SK-N-SH treated with all-trans-retinoic acid at 6 μM for 48 hours (cell line): ENCODE measurements at regions not wholly inside any gene's neighbourhood (a gene's known extent, or its start where the extent isn't known, plus 50 kb on each side); places are given as distances from the start of the nearest gene placed in this dataset.

ENCODE experiments used
- ATAC-seq: fragments of 200-7000 bp; cut with Tn5 transposase; 3 replicates; pipeline ENCODE4 v1.9.1; 2020; ENCODE audit warnings: mild to moderate bottlenecking, moderate library complexity
- ARNTL ChIP-seq: fragments of 450-650 bp; formaldehyde crosslinking; IDR thresholded peaks from 2 replicates; pipeline ENCODE4 v1.5.0; 2020; ENCODE audit warnings: low read depth, mild to moderate bottlenecking, moderate library complexity, borderline replicate concordance
- BACH2 ChIP-seq: fragments of 250-450 bp; sonication (Bioruptor Pico); IDR thresholded peaks from 2 replicates; pipeline ENCODE4 v1.9.0; 2021; ENCODE audit warnings: mild to moderate bottlenecking, borderline replicate concordance
- CSDC2 ChIP-seq: fragments of 250-450 bp; sonication (Bioruptor Pico); IDR thresholded peaks from 2 replicates; pipeline ENCODE4 v1.5.0; 2020; ENCODE audit warnings: mild to moderate bottlenecking, moderate library complexity
- CSRNP3 ChIP-seq: fragments of 250-450 bp; sonication (Bioruptor Pico); IDR thresholded peaks from 2 replicates; pipeline ENCODE4 v1.5.1; 2021; ENCODE audit warnings: mild to moderate bottlenecking, moderate library complexity
- ESRRG ChIP-seq: fragments of 250-450 bp; sonication (Bioruptor Pico); IDR thresholded peaks from 2 replicates; pipeline ENCODE4 v1.6.1; 2021; ENCODE audit warnings: mild to moderate bottlenecking
- GLIS3 ChIP-seq: fragments of 250-450 bp; sonication (Bioruptor Pico); IDR thresholded peaks from 2 replicates; pipeline ENCODE4 v1.5.0; 2020; ENCODE audit warnings: mild to moderate bottlenecking, moderate library complexity
- ISL1 ChIP-seq: fragments of 250-450 bp; sonication (Bioruptor Pico); IDR thresholded peaks from 2 replicates; pipeline ENCODE4 v2.1.2; 2022; ENCODE audit warnings: mild to moderate bottlenecking, moderate library complexity
- OSR1 ChIP-seq: fragments of 250-450 bp; sonication (Bioruptor Pico); IDR thresholded peaks from 2 replicates; pipeline ENCODE4 v1.8.0; 2022; ENCODE audit warnings: moderate library complexity, mild to moderate bottlenecking, inconsistent platforms
- RARB ChIP-seq: fragments of 250-450 bp; sonication (Bioruptor Pico); IDR thresholded peaks from 2 replicates; pipeline ENCODE4 v1.8.0; 2021; ENCODE audit warnings: mild to moderate bottlenecking, moderate library complexity
- SNAI2 ChIP-seq: fragments of 250-450 bp; sonication (Bioruptor Pico); IDR thresholded peaks from 2 replicates; pipeline ENCODE4 v1.5.0; 2020; ENCODE audit warnings: mild to moderate bottlenecking, moderate library complexity
- TCF4 ChIP-seq: fragments of 250-450 bp; sonication (Bioruptor Pico); IDR thresholded peaks from 2 replicates; pipeline ENCODE4 v1.8.0; 2021; ENCODE audit warnings: mild to moderate bottlenecking, moderate library complexity, borderline replicate concordance
- TOX ChIP-seq: fragments of 250-450 bp; sonication (Bioruptor Pico); IDR thresholded peaks from 2 replicates; pipeline ENCODE4 v1.8.0; 2021; ENCODE audit warnings: mild to moderate bottlenecking, moderate library complexity, borderline replicate concordance
- ZC3H10 ChIP-seq: fragments of 250-450 bp; sonication (Bioruptor Pico); IDR thresholded peaks from 2 replicates; pipeline ENCODE4 v1.5.1; 2021; ENCODE audit warnings: mild to moderate bottlenecking, moderate library complexity
- ZFP3 ChIP-seq: fragments of 250-450 bp; sonication (Bioruptor Pico); IDR thresholded peaks from 2 replicates; pipeline ENCODE4 v1.5.0; 2020; ENCODE audit warnings: mild to moderate bottlenecking, moderate library complexity
- ZFP30 ChIP-seq: fragments of 450-650 bp; formaldehyde crosslinking; IDR thresholded peaks from 2 replicates; pipeline ENCODE4 v1.5.0; 2022; ENCODE audit warnings: mild to moderate bottlenecking, moderate library complexity
- ZNF565 ChIP-seq: fragments of 450-650 bp; formaldehyde crosslinking; conservative IDR thresholded peaks from 2 replicates; pipeline ENCODE4 v1.5.0; 2020; ENCODE audit warnings: low read depth, mild to moderate bottlenecking, moderate library complexity
- ZNF70 ChIP-seq: fragments of 450-650 bp; formaldehyde crosslinking; IDR thresholded peaks from 2 replicates; pipeline ENCODE4 v1.5.0; 2020; ENCODE audit warnings: mild to moderate bottlenecking, moderate library complexity
- ZNF8 ChIP-seq: fragments of 450-650 bp; formaldehyde crosslinking; IDR thresholded peaks from 2 replicates; pipeline ENCODE4 v1.5.0; 2020; ENCODE audit warnings: mild to moderate bottlenecking, moderate library complexity
- TF ChIP-seq, protein P1 (sequence below): fragments of 250-450 bp; sonication (Bioruptor Pico); IDR thresholded peaks from 2 replicates; pipeline ENCODE4 v1.5.1; 2020; ENCODE audit warnings: low read depth, mild to moderate bottlenecking, moderate library complexity
- TF ChIP-seq, protein P2 (sequence below): fragments of 250-450 bp; sonication (Bioruptor Pico); IDR thresholded peaks from 2 replicates; pipeline ENCODE4 v1.8.0; 2021; ENCODE audit warnings: low read depth, mild to moderate bottlenecking, moderate library complexity, borderline replicate concordance
- TF ChIP-seq, protein P3 (sequence below): fragments of 250-450 bp; sonication (Bioruptor Pico); IDR thresholded peaks from 2 replicates; pipeline ENCODE4 v1.5.0; 2020; ENCODE audit warnings: mild to moderate bottlenecking, moderate library complexity

DNA sequence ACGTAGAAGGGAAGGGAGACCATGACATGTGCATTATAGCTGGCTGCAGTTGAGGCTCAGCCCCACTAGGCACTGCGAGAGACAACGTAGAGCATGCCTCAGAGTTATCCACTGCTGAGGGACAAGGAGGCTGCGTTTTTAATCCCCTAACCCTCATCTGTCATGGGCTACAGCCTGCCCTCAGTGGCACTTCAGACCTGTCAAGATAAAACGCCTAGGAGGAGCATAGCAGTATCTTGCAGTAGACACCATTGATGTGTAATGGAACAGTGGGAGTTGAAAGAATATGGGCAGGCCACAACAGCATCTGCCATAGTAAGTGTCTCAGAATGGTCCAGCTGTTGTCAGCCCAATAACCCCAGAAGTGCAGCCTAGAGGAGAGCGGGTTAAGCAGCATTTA lies 307.0 kb upstream of the PTBP2 start:
- no peak for ATAC-seq
- TF ChIP-seq ZC3H10 (CRISPR knock-in tag) (no peak), ZNF70 (no peak), RARB (no peak)
- TF ChIP-seq, protein P1, sequence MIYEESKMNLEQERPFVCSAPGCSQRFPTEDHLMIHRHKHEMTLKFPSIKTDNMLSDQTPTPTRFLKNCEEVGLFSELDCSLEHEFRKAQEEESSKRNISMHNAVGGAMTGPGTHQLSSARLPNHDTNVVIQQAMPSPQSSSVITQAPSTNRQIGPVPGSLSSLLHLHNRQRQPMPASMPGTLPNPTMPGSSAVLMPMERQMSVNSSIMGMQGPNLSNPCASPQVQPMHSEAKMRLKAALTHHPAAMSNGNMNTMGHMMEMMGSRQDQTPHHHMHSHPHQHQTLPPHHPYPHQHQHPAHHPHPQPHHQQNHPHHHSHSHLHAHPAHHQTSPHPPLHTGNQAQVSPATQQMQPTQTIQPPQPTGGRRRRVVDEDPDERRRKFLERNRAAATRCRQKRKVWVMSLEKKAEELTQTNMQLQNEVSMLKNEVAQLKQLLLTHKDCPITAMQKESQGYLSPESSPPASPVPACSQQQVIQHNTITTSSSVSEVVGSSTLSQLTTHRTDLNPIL (CRISPR knock-in tag): no peak

GRCh38 chr1:96416111-96416595 lies 305.4 kb upstream of the PTBP2 start:
- peak; percentile 96 for ATAC-seq
- no peak for TF ChIP-seq GLIS3 (CRISPR knock-in tag)
- peak; percentile 36; the same call in 1 of the 2 replicates for TF ChIP-seq ISL1 (CRISPR knock-in tag)
- TF ChIP-seq TOX (CRISPR knock-in tag): peak; percentile 86; the same call in 1 of the 2 replicates

DNA sequence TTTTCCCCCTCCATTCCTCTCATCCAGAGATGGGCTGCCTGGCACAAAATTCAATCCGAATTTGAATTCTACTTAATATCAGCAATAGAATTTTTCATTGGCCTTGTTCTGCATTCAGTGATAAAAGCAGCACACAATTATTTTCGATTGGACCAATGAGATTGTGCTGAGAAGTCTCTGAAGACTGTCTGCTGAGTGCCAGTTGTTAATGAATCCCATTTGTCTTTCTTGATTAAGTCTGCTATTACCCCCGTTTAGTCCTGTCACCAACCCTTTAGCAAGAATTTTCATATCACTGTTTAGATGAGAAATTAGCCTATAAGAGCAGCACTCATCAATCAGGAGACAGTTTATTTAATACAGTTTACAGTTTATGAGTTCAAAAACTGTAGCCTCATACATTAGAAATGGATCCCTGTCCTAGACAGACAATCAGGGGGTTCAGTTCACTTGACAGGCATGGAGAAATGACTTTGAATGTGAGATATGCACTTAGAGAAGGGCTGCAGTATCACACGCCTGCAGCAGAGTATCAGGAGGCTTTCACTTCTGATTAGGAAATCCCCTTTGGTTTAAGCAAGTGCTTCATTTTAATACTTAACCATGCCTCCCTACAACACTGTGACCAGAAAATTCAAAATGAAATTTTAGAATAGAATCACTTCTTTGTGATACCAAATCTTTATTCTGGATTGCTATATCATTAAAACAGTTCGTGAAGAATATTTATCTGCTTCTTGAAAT lies 304.7 kb upstream of the PTBP2 start:
- TF ChIP-seq OSR1 (CRISPR knock-in tag) (no peak), ZNF70 (no peak), ZNF8 (CRISPR knock-in tag) (no peak), ZFP30 (CRISPR knock-in tag) (no peak), ARNTL (no peak), CSRNP3 (CRISPR knock-in tag) (no peak), TCF4 (no peak), SNAI2 (CRISPR knock-in tag) (no peak), ZNF565 (CRISPR knock-in tag) (no peak), CSDC2 (CRISPR knock-in tag) (no peak), TOX (CRISPR knock-in tag) (no peak)
- TF ChIP-seq, protein P2, sequence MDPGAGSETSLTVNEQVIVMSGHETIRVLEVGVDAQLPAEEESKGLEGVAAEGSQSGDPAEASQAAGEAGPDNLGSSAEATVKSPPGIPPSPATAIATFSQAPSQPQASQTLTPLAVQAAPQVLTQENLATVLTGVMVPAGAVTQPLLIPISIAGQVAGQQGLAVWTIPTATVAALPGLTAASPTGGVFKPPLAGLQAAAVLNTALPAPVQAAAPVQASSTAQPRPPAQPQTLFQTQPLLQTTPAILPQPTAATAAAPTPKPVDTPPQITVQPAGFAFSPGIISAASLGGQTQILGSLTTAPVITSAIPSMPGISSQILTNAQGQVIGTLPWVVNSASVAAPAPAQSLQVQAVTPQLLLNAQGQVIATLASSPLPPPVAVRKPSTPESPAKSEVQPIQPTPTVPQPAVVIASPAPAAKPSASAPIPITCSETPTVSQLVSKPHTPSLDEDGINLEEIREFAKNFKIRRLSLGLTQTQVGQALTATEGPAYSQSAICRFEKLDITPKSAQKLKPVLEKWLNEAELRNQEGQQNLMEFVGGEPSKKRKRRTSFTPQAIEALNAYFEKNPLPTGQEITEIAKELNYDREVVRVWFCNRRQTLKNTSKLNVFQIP (CRISPR knock-in tag): no peak
- TF ChIP-seq, protein P1 (CRISPR knock-in tag): no peak
- TF ChIP-seq, all 23 proteins: peak for 0
- peak; percentile 4; the same call in 1 of the 3 replicates for ATAC-seq

- no peak for ATAC-seq
- TF ChIP-seq, protein P2 (CRISPR knock-in tag): no peak
- TF ChIP-seq TOX (CRISPR knock-in tag) (no peak), OSR1 (CRISPR knock-in tag) (no peak), ESRRG (CRISPR knock-in tag) (no peak), BACH2 (CRISPR knock-in tag) (no peak), ARNTL (no peak), ZFP3 (CRISPR knock-in tag) (no peak), TCF4 (no peak), SNAI2 (CRISPR knock-in tag) (no peak), ZC3H10 (CRISPR knock-in tag) (no peak)
- TF ChIP-seq, protein P1 (CRISPR knock-in tag): no peak
- TF ChIP-seq, protein P3, sequence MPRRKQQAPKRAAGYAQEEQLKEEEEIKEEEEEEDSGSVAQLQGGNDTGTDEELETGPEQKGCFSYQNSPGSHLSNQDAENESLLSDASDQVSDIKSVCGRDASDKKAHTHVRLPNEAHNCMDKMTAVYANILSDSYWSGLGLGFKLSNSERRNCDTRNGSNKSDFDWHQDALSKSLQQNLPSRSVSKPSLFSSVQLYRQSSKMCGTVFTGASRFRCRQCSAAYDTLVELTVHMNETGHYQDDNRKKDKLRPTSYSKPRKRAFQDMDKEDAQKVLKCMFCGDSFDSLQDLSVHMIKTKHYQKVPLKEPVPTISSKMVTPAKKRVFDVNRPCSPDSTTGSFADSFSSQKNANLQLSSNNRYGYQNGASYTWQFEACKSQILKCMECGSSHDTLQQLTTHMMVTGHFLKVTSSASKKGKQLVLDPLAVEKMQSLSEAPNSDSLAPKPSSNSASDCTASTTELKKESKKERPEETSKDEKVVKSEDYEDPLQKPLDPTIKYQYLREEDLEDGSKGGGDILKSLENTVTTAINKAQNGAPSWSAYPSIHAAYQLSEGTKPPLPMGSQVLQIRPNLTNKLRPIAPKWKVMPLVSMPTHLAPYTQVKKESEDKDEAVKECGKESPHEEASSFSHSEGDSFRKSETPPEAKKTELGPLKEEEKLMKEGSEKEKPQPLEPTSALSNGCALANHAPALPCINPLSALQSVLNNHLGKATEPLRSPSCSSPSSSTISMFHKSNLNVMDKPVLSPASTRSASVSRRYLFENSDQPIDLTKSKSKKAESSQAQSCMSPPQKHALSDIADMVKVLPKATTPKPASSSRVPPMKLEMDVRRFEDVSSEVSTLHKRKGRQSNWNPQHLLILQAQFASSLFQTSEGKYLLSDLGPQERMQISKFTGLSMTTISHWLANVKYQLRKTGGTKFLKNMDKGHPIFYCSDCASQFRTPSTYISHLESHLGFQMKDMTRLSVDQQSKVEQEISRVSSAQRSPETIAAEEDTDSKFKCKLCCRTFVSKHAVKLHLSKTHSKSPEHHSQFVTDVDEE: no peak
Observed at GRCh38 chr1:96418969-96419368, 302.6 kb upstream of the PTBP2 start.
